ENCODE measurements at regions not wholly inside any gene's neighbourhood (a gene's known extent, or its start where the extent isn't known, plus 50 kb on each side); places are given as distances from the start of the nearest gene placed in this dataset.

- Histone ChIP-seq H3K4me2 (ENCODE audit: low read length) (no peak overlapping the region), H3K36me3 (ENCODE audit: insufficient read depth, low read length) (no peaks in the 10 kb centered on the region), H3K27ac (ENCODE audit: low read depth, low read length) (no peak overlapping the region), H3K9ac (ENCODE audit: low read length) (no peak overlapping the region), H4K20me1 (ENCODE audit: insufficient read depth, low read length) (peaks cover 3% of the 10 kb centered on the region), H3K4me1 (ENCODE audit: insufficient read depth, low read length) (peaks cover 4% of the 10 kb centered on the region), H3K79me2 (ENCODE audit: insufficient read depth, low read length) (peaks cover 27% of the 10 kb centered on the region), H3K4me3 (ENCODE audit: insufficient read depth, low read depth, low read length) (no peak overlapping the region), H3K27me3 (ENCODE audit: insufficient read depth, low read length) (no peaks in the 10 kb centered on the region), H2AFZ (ENCODE audit: low read depth, low read length) (no peak overlapping the region), H3K9me3 (ENCODE audit: insufficient read depth, low read depth, low read length) (no peaks in the 10 kb centered on the region)
- Mint-ChIP-seq H3K27me3 (ENCODE audit: low read depth, unreplicated experiment) (no peaks in the 10 kb centered on the region), H3K36me3 (ENCODE audit: low read depth, unreplicated experiment) (no peaks in the 10 kb centered on the region), H3K27ac (ENCODE audit: unreplicated experiment) (no peak overlapping the region), H3K4me3 (ENCODE audit: unreplicated experiment) (no peak overlapping the region), H3K4me1 (ENCODE audit: low read depth, unreplicated experiment) (peaks cover 9% of the 10 kb centered on the region), H3K9me3 (ENCODE audit: unreplicated experiment) (no peaks in the 10 kb centered on the region)
- FAIRE-seq (no peak), DNase-seq (ENCODE audit: low read depth) (no peak)
- TF ChIP-seq CTCF (IDR thresholded peaks at IDR 0.05; ENCODE audit: insufficient read depth, low read depth, low read length) (no peak), EZH2 (IDR thresholded peaks at IDR 0.05; ENCODE audit: insufficient read depth, low read length) (no peak)
Measured at GRCh38 chr14:71541973-71542690, 390.1 kb upstream of the RGS6 start.

GRCh38 chr14:71549421-71550050 is 382.7 kb upstream of the RGS6 start:
- Histone ChIP-seq H3K27ac (ENCODE audit: low read depth, low read length) (no peak overlapping the region), H3K4me3 (ENCODE audit: insufficient read depth, low read depth, low read length) (no peak overlapping the region), H2AFZ (ENCODE audit: low read depth, low read length) (no peak overlapping the region), H3K9me3 (ENCODE audit: insufficient read depth, low read depth, low read length) (no peaks in the 10 kb centered on the region), H3K79me2 (ENCODE audit: insufficient read depth, low read length) (peaks cover 22% of the 10 kb centered on the region), H4K20me1 (ENCODE audit: insufficient read depth, low read length) (peaks cover 14% of the 10 kb centered on the region), H3K4me1 (ENCODE audit: insufficient read depth, low read length) (no peaks in the 10 kb centered on the region), H3K9ac (ENCODE audit: low read length) (no peak overlapping the region), H3K27me3 (ENCODE audit: insufficient read depth, low read length) (no peaks in the 10 kb centered on the region), H3K36me3 (ENCODE audit: insufficient read depth, low read length) (no peaks in the 10 kb centered on the region), H3K4me2 (ENCODE audit: low read length) (no peak overlapping the region)
- Mint-ChIP-seq H3K36me3 (ENCODE audit: low read depth, unreplicated experiment) (no peaks in the 10 kb centered on the region), H3K4me3 (ENCODE audit: unreplicated experiment) (no peak overlapping the region), H3K27ac (ENCODE audit: unreplicated experiment) (no peak overlapping the region), H3K9me3 (ENCODE audit: unreplicated experiment) (no peaks in the 10 kb centered on the region), H3K4me1 (ENCODE audit: low read depth, unreplicated experiment) (peaks cover 16% of the 10 kb centered on the region), H3K27me3 (ENCODE audit: low read depth, unreplicated experiment) (no peaks in the 10 kb centered on the region)
- FAIRE-seq = no peak
- no peak for TF ChIP-seq EZH2 (IDR thresholded peaks at IDR 0.05; ENCODE audit: insufficient read depth, low read length)
- TF ChIP-seq CTCF (IDR thresholded peaks at IDR 0.05; ENCODE audit: insufficient read depth, low read depth, low read length) = no peak
- no peak for DNase-seq (ENCODE audit: low read depth)

- Mint-ChIP-seq H3K36me3 (ENCODE audit: low read depth, unreplicated experiment) (no peaks in the 10 kb centered on the region), H3K4me1 (ENCODE audit: low read depth, unreplicated experiment) (peaks cover 16% of the 10 kb centered on the region), H3K4me3 (ENCODE audit: unreplicated experiment) (no peak overlapping the region), H3K27ac (ENCODE audit: unreplicated experiment) (peak overlapping the region; percentile 41), H3K27me3 (ENCODE audit: low read depth, unreplicated experiment) (no peaks in the 10 kb centered on the region), H3K9me3 (ENCODE audit: unreplicated experiment) (no peaks in the 10 kb centered on the region)
- Histone ChIP-seq H3K4me3 (ENCODE audit: insufficient read depth, low read depth, low read length) (no peak overlapping the region), H3K9ac (ENCODE audit: low read length) (no peak overlapping the region), H3K36me3 (ENCODE audit: insufficient read depth, low read length) (no peaks in the 10 kb centered on the region), H3K4me2 (ENCODE audit: low read length) (no peak overlapping the region), H3K9me3 (ENCODE audit: insufficient read depth, low read depth, low read length) (no peaks in the 10 kb centered on the region), H3K27ac (ENCODE audit: low read depth, low read length) (no peak overlapping the region), H3K79me2 (ENCODE audit: insufficient read depth, low read length) (peaks cover 16% of the 10 kb centered on the region), H3K4me1 (ENCODE audit: insufficient read depth, low read length) (no peaks in the 10 kb centered on the region), H2AFZ (ENCODE audit: low read depth, low read length) (no peak overlapping the region), H4K20me1 (ENCODE audit: insufficient read depth, low read length) (peaks cover 14% of the 10 kb centered on the region), H3K27me3 (ENCODE audit: insufficient read depth, low read length) (no peaks in the 10 kb centered on the region)
- DNase-seq (ENCODE audit: low read depth) = no peak
- no peak for TF ChIP-seq EZH2 (IDR thresholded peaks at IDR 0.05; ENCODE audit: insufficient read depth, low read length)
- TF ChIP-seq CTCF (IDR thresholded peaks at IDR 0.05; ENCODE audit: insufficient read depth, low read depth, low read length) = no peak
- FAIRE-seq = no peak
Measured at GRCh38 chr14:71550367-71550766, 381.9 kb upstream of the RGS6 start.
